ENCODE measurements at regions not wholly inside any gene's neighbourhood (a gene's known extent, or its start where the extent isn't known, plus 50 kb on each side); places are given as distances from the start of the nearest gene placed in this dataset.
"Not testable (repeated sequence)": the region's sequence is repeated elsewhere in the genome, so short reads cannot be mapped to it uniquely, and the experiment has no call there.

GRCh38 chr1:187838335-187839293 is 1009.9 kb downstream of the PLA2G4A start:
- DNase-seq (ENCODE audit: low spot score), result peak; percentile 18

GRCh38 chr1:187839873-187840272 is 1011.1 kb downstream of the PLA2G4A start:
- no peak for DNase-seq (ENCODE audit: low spot score)

GRCh38 chr1:187840557-187840956 is 1011.8 kb downstream of the PLA2G4A start:
- no peak for DNase-seq (ENCODE audit: low spot score)

DNA sequence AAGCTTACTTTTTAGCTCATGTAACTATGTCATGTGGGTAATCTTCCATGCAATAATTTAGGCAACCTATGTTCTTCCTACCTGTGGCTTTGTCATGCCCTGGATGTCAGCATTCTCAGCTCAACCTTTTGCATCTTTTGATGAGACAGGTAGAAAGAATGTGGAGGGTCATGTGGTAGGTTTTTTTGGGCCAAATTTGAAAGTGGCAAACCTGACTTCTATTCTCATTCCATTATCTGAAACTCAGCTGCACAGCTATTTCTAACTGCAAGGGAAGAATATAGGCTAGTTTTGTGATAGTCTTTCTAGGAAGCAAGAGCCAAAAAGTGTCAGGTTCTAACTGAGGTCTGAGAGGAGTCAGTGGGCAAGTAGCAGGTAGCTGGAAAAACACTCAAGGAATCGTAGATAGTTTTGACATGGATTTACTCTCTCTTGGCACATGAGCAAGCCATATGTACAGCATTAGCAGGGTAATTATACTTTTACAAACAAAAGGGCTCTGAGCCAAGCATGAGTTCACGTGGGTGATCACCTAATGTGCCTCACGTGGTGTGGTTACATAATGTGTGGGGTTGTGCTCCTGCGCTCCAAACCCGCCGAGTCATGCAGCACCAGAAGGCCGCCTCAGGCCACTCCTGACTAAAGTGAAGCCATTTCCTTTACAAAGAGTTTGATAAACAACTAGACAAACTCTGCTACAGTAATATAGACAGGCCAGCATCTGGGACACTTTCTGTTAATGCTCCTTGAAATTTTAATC is 1013.8 kb downstream of the PLA2G4A start:
- DNase-seq (ENCODE audit: low spot score), result peak; percentile 14

DNA sequence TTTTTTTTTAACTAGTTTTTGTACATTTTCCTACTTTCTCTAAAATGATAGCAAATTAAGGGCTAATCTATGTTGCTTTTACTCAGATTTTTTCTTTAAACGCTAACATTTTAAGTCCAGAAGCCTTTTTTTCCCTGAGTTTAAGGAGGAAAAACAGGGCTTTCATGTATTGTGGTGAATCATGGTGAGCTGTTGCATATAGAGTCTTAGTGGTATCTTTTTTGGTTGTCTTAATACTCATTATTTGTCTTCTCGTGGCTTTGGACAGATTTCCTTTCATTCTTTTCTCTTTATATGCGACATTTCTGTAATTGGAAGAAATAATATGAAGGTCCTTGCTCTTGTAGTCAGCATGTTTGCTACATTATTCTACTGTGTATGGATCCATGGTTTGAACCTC is 1015.6 kb downstream of the PLA2G4A start:
- no peak for DNase-seq (ENCODE audit: low spot score)

DNA sequence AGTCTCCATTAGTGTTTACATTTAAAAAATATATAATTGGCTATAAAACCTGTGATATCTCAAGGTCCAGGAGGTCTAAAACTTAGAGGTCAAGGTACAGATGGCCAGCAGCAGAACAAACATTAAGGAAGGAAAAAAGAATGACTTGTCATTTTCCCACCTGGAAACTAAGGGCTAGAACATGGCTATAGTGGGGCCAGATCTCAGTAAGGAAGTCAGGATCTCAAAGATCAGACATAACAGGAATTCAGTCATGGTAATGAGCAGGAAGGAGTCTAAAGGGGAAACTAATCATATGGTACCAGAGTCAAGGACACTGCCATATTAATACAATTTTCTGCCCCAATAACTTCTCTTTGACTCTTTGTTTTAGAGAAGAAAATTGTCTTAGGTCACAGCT is 1018.8 kb downstream of the PLA2G4A start:
- DNase-seq (ENCODE audit: low spot score), result no peak

GRCh38 chr1:187848321-187848720 is 1019.6 kb downstream of the PLA2G4A start:
- no peak for DNase-seq (ENCODE audit: low spot score)

GRCh38 chr1:187850146-187850545 is 1021.4 kb downstream of the PLA2G4A start:
- not testable (repeated sequence) for DNase-seq (ENCODE audit: low spot score)

- DNase-seq (ENCODE audit: low spot score), result no peak
These were observed 1024.8 kb downstream of the PLA2G4A start for GRCh38 chr1:187853505-187853904.

- DNase-seq (ENCODE audit: low spot score), result no peak
These were observed 1025.7 kb downstream of the PLA2G4A start for GRCh38 chr1:187854457-187854856.

GRCh38 chr1:187862506-187862905 is 1033.8 kb downstream of the PLA2G4A start:
- no peak for DNase-seq (ENCODE audit: low spot score)

DNA sequence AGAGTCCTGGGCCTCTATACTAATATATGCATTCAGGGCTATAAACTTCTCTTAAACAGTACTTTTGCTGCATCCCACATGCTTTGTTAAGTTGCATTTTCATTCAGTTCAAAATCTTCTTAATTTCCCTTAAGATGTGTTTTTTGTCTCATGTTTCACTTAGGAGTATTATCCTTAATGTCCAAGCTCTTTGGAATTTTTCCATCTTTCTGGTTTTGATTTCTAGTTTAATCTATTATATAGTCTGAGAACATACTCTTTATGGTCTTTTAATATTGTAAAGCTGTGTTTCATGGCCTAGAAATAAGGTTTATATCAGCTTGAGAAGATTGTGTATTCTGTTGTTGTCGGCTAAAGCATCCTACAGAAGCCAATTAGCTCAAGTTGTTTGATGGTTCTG is 1041.8 kb downstream of the PLA2G4A start:
- DNase-seq (ENCODE audit: low spot score), result no peak

GRCh38 chr1:187871177-187871845 is 1042.6 kb downstream of the PLA2G4A start:
- DNase-seq (ENCODE audit: low spot score), result no peak

DNA sequence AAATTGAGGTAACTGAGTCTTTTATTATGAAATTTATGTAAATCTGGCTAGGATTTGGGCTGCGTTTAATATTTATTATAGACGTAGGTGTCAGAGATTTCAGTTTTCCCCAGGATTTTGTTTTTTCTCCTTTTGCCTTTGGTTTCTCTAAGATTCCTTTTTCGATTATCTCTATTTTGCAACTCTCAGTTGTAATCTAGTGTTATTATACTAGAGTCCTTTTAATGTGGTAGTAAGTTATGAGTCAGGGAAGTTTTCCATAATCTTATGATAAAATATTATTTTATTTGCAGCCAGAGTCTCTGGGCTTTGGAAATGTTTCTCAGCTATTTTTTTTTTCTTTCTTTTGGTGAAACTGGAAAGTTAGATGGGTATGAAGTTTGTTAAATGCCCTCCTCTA is 1043.8 kb downstream of the PLA2G4A start:
- DNase-seq (ENCODE audit: low spot score), result no peak

DNA sequence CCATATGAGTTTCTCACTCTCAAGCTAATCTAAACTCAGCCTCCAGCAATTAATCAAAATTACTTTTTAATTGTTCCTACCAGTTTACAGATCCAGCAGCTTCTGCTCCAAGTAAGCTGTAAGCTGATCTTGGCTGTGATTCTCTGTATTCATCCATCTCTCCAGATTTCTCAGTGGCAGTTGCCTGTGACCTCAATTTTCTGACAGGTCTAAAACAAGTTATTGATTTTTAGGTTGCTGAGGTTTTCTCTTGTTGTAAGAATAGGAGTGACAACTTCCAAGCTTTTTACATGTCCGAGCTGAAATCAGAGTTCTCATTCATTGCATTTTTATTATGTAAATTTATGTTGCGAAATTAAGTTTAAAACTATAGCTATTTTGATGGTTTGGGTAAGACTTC is 1044.4 kb downstream of the PLA2G4A start:
- no peak for DNase-seq (ENCODE audit: low spot score)

- no peak for DNase-seq (ENCODE audit: low spot score)
These were observed 1048.0 kb downstream of the PLA2G4A start for GRCh38 chr1:187876775-187877174.

GRCh38 chr1:187877220-187877619 is 1048.5 kb downstream of the PLA2G4A start:
- DNase-seq (ENCODE audit: low spot score), result no peak

DNA sequence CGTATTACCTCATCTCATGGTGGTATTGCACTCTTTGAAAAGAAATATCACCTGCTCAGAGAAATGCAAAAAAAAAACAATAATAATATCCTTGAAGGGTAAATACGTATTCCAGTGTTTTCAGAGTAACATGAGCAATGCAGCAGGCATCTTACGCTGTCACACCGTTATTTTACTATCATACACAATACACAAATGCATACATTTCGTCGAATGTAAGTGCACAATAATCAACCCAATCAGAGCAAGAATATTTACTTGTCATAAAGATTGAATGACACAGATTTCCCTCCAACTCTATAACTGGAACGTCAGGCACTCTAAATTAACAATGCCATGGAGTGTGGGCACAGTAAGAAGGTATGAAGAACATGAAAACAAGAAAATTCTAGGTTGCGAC is 1050.1 kb downstream of the PLA2G4A start:
- no peak for DNase-seq (ENCODE audit: low spot score)

GRCh38 chr1:187883356-187883755 is 1054.6 kb downstream of the PLA2G4A start:
- DNase-seq (ENCODE audit: low spot score), result no peak

GRCh38 chr1:187891993-187892682 is 1063.4 kb downstream of the PLA2G4A start:
- DNase-seq (ENCODE audit: low spot score), result no peak

- no peak for DNase-seq (ENCODE audit: low spot score)
These were observed 1063.9 kb downstream of the PLA2G4A start for GRCh38 chr1:187892683-187893039.

DNA sequence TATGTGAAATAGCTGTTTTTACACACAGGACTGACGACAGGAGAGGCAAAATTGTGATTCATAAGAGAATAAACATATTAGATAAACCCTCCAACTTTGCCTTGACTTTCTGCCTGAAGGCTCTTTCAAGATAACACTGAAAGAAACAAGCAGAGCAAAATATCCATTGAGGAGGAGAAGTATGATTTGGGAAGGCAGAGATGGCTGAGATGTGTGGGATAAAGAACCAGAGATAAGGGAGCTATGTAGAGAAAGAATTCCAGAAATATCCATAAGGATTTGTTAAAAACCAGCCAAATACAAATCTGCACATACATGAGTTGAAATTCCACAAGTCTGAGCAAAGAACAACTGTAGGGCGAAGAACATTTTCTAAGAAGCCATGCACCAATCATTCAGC is 1064.7 kb downstream of the PLA2G4A start:
- DNase-seq (ENCODE audit: low spot score), result no peak
